Naive thymus-derived CD4-positive, alpha-beta T cell (primary cell): ENCODE measurements at regions not wholly inside any gene's neighbourhood (a gene's known extent, or its start where the extent isn't known, plus 50 kb on each side); places are given as distances from the start of the nearest gene placed in this dataset.

Source experiments
- ATAC-seq: fragments of 150-1000 bp; cut with Tn5 transposase; 2 replicates; pipeline ENCODE4 v1.10.0; 2021; ENCODE audit warnings: mild to moderate bottlenecking, moderate library complexity
- CTCF ChIA-PET: fragments of 350-600 bp; sonication (Branson Sonifier 250); formaldehyde crosslinking; loops from one replicate; lab custom pipeline; 2021; ENCODE audit warnings: antibody characterized with exemption; lab: Charles Lee
- POLR2A ChIA-PET: fragments of 350-600 bp; sonication (Branson Sonifier 250); formaldehyde crosslinking; loops from one replicate; lab custom pipeline; 2021; ENCODE audit warnings: antibody characterized with exemption, inconsistent platforms; lab: Charles Lee
- DNase-seq, 9 donors: peaks; one replicate each; pipeline versions ENCODE4 v3.0.0 to v3.0.0-alpha.2; 2020 to 2022; ENCODE audit warnings: mixed read lengths in 1 of 9
- H3K27ac ChIP-seq: one replicate; pipeline ENCODE4 v1.7.0; 2013; ENCODE audit warnings: mild to moderate bottlenecking, low read depth, low read length, moderate library complexity
- H3K27me3 ChIP-seq, 2 donors: one replicate each; pipeline ENCODE4 v1.7.0; 2013; ENCODE audit warnings: low read length in 2 of 2, mild to moderate bottlenecking in 2 of 2, moderate library complexity in 2 of 2; ENCODE audit not compliant: control insufficient read depth in 2 of 2, insufficient read depth in 2 of 2
- H3K36me3 ChIP-seq, 3 experiments: 1 replicate in 2 of 3; 2 replicates in 1 of 3; pipeline ENCODE4 v1.7.0; 2013; ENCODE audit warnings: low read length in 3 of 3, mild to moderate bottlenecking in 3 of 3, moderate library complexity in 1 of 3; ENCODE audit not compliant: insufficient read depth in 3 of 3, control insufficient read depth in 2 of 3
- H3K4me1 ChIP-seq, 2 donors: one replicate each; pipeline ENCODE4 v1.7.0; 2013; ENCODE audit warnings: low read length in 2 of 2, mild to moderate bottlenecking in 2 of 2, moderate library complexity in 1 of 2; ENCODE audit not compliant: control insufficient read depth in 2 of 2, insufficient read depth in 2 of 2
- H3K4me3 ChIP-seq: 2 replicates; pipeline ENCODE4 v1.7.0; 2013; ENCODE audit warnings: mild to moderate bottlenecking, low read length
- H3K9me3 ChIP-seq, 3 experiments: 1 replicate in 2 of 3; 2 replicates in 1 of 3; pipeline ENCODE4 v1.7.0; 2013; ENCODE audit warnings: low read length in 3 of 3; ENCODE audit not compliant: control insufficient read depth in 2 of 3
- H3K27ac Mint-ChIP-seq, 9 donors: one replicate each; pipeline ENCODE4 v1.8.0; 2020 to 2022; ENCODE audit warnings: mixed read lengths in 9 of 9, mild to moderate bottlenecking in 8 of 9, moderate library complexity in 5 of 9, inconsistent platforms in 2 of 9
- H3K27me3 Mint-ChIP-seq, 5 donors: one replicate each; pipeline ENCODE4 v1.8.0; 2021 to 2022; ENCODE audit warnings: mixed read lengths in 5 of 5, mild to moderate bottlenecking in 1 of 5
- H3K36me3 Mint-ChIP-seq, 5 donors: one replicate each; pipeline ENCODE4 v1.8.0; 2020 to 2022; ENCODE audit warnings: mixed read lengths in 5 of 5, mild to moderate bottlenecking in 3 of 5, inconsistent platforms in 1 of 5
- H3K4me1 Mint-ChIP-seq, 7 donors: one replicate each; pipeline ENCODE4 v1.8.0; 2020 to 2022; ENCODE audit warnings: mixed read lengths in 7 of 7, mild to moderate bottlenecking in 3 of 7, inconsistent platforms in 1 of 7
- H3K4me3 Mint-ChIP-seq, 10 donors: one replicate each; pipeline ENCODE4 v1.8.0; 2020 to 2022; ENCODE audit warnings: mild to moderate bottlenecking in 10 of 10, mixed read lengths in 10 of 10, moderate library complexity in 6 of 10, inconsistent platforms in 2 of 10
- H3K9me3 Mint-ChIP-seq, 11 donors: one replicate each; pipeline ENCODE4 v1.8.0; 2020 to 2022; ENCODE audit warnings: mixed read lengths in 11 of 11, mild to moderate bottlenecking in 4 of 11, inconsistent platforms in 1 of 11, moderate library complexity in 1 of 11
- intact Hi-C, 2 donors: fragments of 100-400 bp; cut with micrococcal nuclease; formaldehyde crosslinking; loops; one replicate each; pipeline ENCODE4 v1.15.1; 2023

- Histone ChIP-seq H3K36me3 (no peaks in the 10 kb centered on the region), H3K9me3 (no peaks in the 10 kb centered on the region), H3K27me3 (no peaks in the 10 kb centered on the region), H3K4me1 (no peaks in the 10 kb centered on the region), H3K27ac (no peak overlapping the region), H3K4me3 (no peak overlapping the region)
- Mint-ChIP-seq H3K27me3 (peaks cover 0 to under 1% (median 0%) of the 10 kb centered on the region in 5 donors), H3K4me3 (no peak overlapping the region), H3K9me3 (peaks cover 0 to 5% (median 0%) of the 10 kb centered on the region in 11 donors), H3K4me1 (no peaks in the 10 kb centered on the region), H3K36me3 (no peaks in the 10 kb centered on the region), H3K27ac (no peak overlapping the region)
- no peak for ATAC-seq
- no peak for DNase-seq
- intact Hi-C loops = no loop called here
- ChIA-PET POLR2A (no interaction called here), CTCF (no interaction called here)
Observed at GRCh38 chr2:33836628-33837027, 237.5 kb upstream of the FAM98A start.

- H3K4me3 ChIP-seq = no peak overlapping the region
- no peak for DNase-seq
- no peak overlapping the region for H3K27ac ChIP-seq
- Mint-ChIP-seq H3K36me3 (no peaks in the 10 kb centered on the region), H3K4me1 (no peaks in the 10 kb centered on the region), H3K27ac (no peak overlapping the region), H3K4me3 (no peak overlapping the region), H3K27me3 (peaks cover 0 to 4% (median 0%) of the 10 kb centered on the region in 5 donors), H3K9me3 (peaks cover 0 to 5% (median 0%) of the 10 kb centered on the region in 11 donors)
- no peaks in the 10 kb centered on the region for H3K27me3 ChIP-seq
- ChIA-PET CTCF (no interaction called here), POLR2A (no interaction called here)
- no peaks in the 10 kb centered on the region for H3K4me1 ChIP-seq
- no peak for ATAC-seq
- no peaks in the 10 kb centered on the region for H3K9me3 ChIP-seq
- H3K36me3 ChIP-seq = no peaks in the 10 kb centered on the region
- intact Hi-C loops = no loop called here
Observed at GRCh38 chr2:33835911-33836310, 236.8 kb upstream of the FAM98A start.

GRCh38 chr2:33822964-33823363, 223.9 kb upstream of the FAM98A start:
- ATAC-seq = no peak
- Histone ChIP-seq H3K27me3 (no peaks in the 10 kb centered on the region), H3K9me3 (no peaks in the 10 kb centered on the region), H3K36me3 (no peaks in the 10 kb centered on the region), H3K4me1 (no peaks in the 10 kb centered on the region), H3K27ac (no peak overlapping the region), H3K4me3 (no peak overlapping the region)
- H3K4me3 Mint-ChIP-seq = no peak overlapping the region
- H3K9me3 Mint-ChIP-seq = peaks cover 0 to 11% (median 0%) of the 10 kb centered on the region in 11 donors
- no peaks in the 10 kb centered on the region for H3K36me3 Mint-ChIP-seq
- ChIA-PET CTCF (no interaction called here), POLR2A (no interaction called here)
- no peak for DNase-seq
- no peaks in the 10 kb centered on the region for H3K4me1 Mint-ChIP-seq
- no peaks in the 10 kb centered on the region for H3K27me3 Mint-ChIP-seq
- no peak overlapping the region for H3K27ac Mint-ChIP-seq
- intact Hi-C loops = no loop called here

- H3K27me3 ChIP-seq = no peaks in the 10 kb centered on the region
- DNase-seq (no peak), ATAC-seq (no peak)
- no peak overlapping the region for H3K4me3 ChIP-seq
- H3K36me3 ChIP-seq = no peaks in the 10 kb centered on the region
- intact Hi-C loops = no loop called here
- Mint-ChIP-seq H3K27ac (no peak overlapping the region), H3K36me3 (no peaks in the 10 kb centered on the region), H3K4me3 (no peak overlapping the region), H3K9me3 (no peaks in the 10 kb centered on the region), H3K4me1 (no peaks in the 10 kb centered on the region), H3K27me3 (no peaks in the 10 kb centered on the region)
- no peak overlapping the region for H3K27ac ChIP-seq
- H3K4me1 ChIP-seq = no peaks in the 10 kb centered on the region
- ChIA-PET POLR2A (no interaction called here), CTCF (no interaction called here)
- H3K9me3 ChIP-seq = no peaks in the 10 kb centered on the region
Observed at GRCh38 chr2:33812707-33813106, 213.6 kb upstream of the FAM98A start.

GRCh38 chr2:33810046-33810835, 211.1 kb upstream of the FAM98A start:
- Mint-ChIP-seq H3K4me1 (peaks cover 0 to 1% (median 0%) of the 10 kb centered on the region in 7 donors), H3K36me3 (no peaks in the 10 kb centered on the region), H3K4me3 (no peak overlapping the region), H3K27ac (no peak overlapping the region), H3K27me3 (no peaks in the 10 kb centered on the region), H3K9me3 (no peaks in the 10 kb centered on the region)
- Histone ChIP-seq H3K27ac (no peak overlapping the region), H3K36me3 (no peaks in the 10 kb centered on the region), H3K9me3 (no peaks in the 10 kb centered on the region), H3K27me3 (no peaks in the 10 kb centered on the region), H3K4me1 (no peaks in the 10 kb centered on the region), H3K4me3 (no peak overlapping the region)
- CTCF ChIA-PET = no interaction called here
- intact Hi-C loops = no loop called here
- ATAC-seq = no peak
- DNase-seq = no peak
- POLR2A ChIA-PET = no interaction called here

- no peak overlapping the region for H3K4me3 Mint-ChIP-seq
- ATAC-seq = no peak
Observed at GRCh38 chr2:33806041-33806440, 206.9 kb upstream of the FAM98A start.

GRCh38 chr2:33804155-33804554, 205.1 kb upstream of the FAM98A start:
- Mint-ChIP-seq H3K27ac (no peak overlapping the region), H3K36me3 (no peaks in the 10 kb centered on the region), H3K4me1 (peaks cover 0 to 1% (median 0%) of the 10 kb centered on the region in 7 donors), H3K9me3 (no peaks in the 10 kb centered on the region), H3K27me3 (no peaks in the 10 kb centered on the region), H3K4me3 (no peak overlapping the region)
- Histone ChIP-seq H3K4me3 (no peak overlapping the region), H3K27ac (no peak overlapping the region), H3K27me3 (no peaks in the 10 kb centered on the region), H3K4me1 (no peaks in the 10 kb centered on the region), H3K36me3 (no peaks in the 10 kb centered on the region), H3K9me3 (no peaks in the 10 kb centered on the region)
- intact Hi-C loops = no loop called here
- no peak for ATAC-seq
- ChIA-PET CTCF (no interaction called here), POLR2A (no interaction called here)
- DNase-seq = no peak

More at GRCh38 chr2:33806041-33806440, 206.9 kb upstream of the FAM98A start:
- ChIA-PET CTCF (no interaction called here), POLR2A (no interaction called here)
- H3K27ac Mint-ChIP-seq = no peak overlapping the region
- Histone ChIP-seq H3K27me3 (no peaks in the 10 kb centered on the region), H3K36me3 (no peaks in the 10 kb centered on the region), H3K27ac (no peak overlapping the region), H3K9me3 (no peaks in the 10 kb centered on the region), H3K4me3 (no peak overlapping the region), H3K4me1 (no peaks in the 10 kb centered on the region)
- H3K36me3 Mint-ChIP-seq = no peaks in the 10 kb centered on the region
- peaks cover 0 to 1% (median 0%) of the 10 kb centered on the region in 7 donors for H3K4me1 Mint-ChIP-seq
- no peaks in the 10 kb centered on the region for H3K27me3 Mint-ChIP-seq
- intact Hi-C loops = no loop called here
- H3K9me3 Mint-ChIP-seq = no peaks in the 10 kb centered on the region
- no peak for DNase-seq
